G401.6 (cell line): ENCODE measurements at regions not wholly inside any gene's neighbourhood (a gene's known extent, or its start where the extent isn't known, plus 50 kb on each side); places are given as distances from the start of the nearest gene placed in this dataset.

Experiments
- FAIRE-seq: peaks from 2 replicates; lab custom pipeline; 2012; peaks lifted over from hg19 to GRCh38; lab: Jason Lieb, UNC

DNA sequence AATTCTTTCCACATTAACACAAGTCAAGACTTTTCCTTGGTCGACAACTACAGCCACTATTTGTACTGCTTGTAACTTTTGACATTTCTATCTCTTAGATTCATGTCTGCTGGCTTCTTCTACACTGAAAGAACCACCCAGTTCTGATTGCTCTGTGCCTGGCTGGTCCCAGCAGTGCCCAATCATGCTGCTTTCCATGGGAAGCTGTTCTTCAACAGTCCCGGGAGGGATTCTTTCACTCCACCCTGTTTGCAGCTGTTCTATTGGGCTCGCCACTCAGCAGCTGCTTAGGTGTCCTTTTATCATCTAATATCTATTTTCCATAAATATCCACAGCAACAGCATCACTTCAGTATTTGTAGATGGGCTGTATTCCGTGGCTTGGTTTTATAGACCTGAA is 471.1 kb upstream of the SMIM21 start:
- no peak for FAIRE-seq

DNA sequence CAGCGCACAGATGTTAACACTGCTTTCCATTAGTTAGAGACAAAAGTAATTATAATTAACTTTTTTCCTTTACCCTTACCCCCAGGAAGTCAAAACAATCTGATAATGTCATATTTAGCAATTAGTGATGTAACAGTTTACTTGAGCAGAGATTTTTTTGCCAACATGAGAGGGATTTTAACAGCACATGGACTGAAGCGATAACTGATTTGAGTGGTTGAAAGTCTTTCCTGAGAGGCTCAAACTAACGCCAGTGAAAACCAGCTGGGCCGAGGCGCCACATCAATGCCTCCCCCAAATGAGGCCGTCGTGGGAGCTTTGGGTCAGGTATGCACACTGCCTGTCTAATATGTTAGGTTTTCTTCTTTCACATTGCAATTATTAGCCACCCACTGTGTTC is 469.9 kb upstream of the SMIM21 start:
- FAIRE-seq = no peak

DNA sequence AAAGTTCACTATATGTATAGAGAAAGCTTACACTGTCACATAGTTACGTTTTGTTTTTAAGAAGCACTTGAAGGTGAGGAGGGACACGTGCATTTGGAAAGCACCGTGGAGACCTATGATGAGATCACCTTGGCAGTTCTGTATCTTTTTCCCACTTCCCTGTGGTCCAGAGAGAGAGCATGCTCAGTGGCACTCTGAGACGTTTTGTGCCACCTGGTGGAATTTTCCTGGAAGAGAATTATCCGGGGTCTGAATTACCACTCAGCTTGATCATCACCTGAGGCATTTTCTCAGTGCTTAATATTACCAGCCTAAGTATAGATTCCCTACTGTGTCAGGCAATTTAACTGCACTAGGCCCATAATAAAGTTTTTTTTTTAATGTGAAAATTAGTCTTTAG is 469.4 kb upstream of the SMIM21 start:
- no peak for FAIRE-seq

DNA sequence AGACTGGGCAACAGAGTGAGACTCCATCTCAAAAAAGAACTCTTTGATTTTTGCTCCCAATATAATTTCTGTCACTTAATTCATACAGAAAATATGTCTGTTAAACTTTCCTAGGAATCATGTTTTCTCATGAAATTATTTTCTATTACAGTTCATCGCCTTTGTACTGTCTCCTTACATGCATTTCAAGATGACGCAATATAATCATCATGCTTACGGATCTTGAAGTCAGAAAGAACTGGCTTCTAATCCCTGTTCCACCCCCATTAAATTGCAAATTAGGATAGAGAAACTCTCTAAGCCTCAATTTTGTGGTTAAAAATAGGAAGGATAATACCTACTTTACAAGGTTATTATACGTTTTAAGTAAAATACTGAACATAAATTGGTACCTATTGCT is 467.6 kb upstream of the SMIM21 start:
- no peak for FAIRE-seq

DNA sequence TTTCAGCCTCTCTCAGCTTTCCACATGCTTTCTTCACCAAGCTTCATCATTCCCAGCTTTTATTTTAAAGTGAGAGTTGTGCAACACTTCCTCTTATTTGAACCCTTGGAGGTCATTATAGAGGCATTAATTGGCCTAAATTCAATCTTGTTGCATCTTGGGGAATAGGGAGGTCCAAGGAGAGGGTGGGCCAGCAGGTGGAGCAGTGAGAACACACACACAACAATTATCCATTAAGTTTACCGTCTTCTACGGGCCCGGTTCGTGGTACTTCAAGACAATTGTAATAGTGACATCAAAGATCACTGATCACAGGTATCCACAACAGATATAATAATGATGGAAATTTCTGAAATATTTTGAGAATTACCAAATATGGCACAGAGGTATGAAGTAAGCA is 457.2 kb upstream of the SMIM21 start:
- FAIRE-seq = no peak

DNA sequence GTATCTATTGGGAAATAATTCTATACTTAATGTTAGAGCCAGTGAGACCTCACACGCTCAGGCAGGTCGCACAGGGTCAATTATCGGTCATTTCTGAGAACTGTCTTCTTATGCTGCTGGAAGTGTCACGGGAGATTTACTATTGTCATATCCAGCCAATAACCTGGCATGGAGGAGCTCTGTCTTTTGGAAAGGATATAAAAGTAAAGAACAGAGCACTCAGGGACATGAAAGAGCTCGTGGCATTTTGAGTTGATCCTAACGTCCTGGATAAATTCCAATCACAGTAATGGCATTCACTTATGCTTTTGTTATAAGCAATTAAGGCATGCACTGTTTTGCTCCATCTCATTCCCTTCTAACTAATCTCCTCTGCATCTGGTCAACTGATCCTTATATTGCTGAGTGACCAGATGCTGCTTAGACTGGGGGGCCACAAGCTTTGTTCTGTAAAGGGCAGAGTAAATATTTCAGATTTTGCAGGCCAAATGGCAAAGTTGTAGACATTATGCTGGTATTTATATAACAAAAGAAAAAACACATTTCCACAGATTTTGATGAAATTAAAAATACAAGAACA is 453.5 kb upstream of the SMIM21 start:
- no peak for FAIRE-seq

DNA sequence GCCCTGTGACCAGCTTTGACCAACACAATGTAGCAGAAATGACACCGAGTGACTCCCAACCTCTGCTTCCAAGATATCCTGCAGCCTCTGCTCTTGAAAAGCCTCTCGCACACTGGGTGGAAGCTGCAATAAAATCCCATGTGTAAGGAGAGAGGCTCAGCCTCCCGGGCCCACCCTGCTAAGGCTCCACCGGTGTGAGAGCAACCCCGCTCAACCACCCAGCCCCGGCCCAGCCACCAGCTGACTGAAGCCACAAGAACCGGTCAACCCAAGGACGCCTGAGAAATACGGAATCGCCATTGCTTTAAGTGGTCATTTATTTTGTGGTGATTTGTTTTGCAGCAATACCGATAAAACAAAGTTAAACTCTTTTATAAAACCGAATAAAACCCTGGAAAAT is 452.8 kb upstream of the SMIM21 start:
- no peak for FAIRE-seq

DNA sequence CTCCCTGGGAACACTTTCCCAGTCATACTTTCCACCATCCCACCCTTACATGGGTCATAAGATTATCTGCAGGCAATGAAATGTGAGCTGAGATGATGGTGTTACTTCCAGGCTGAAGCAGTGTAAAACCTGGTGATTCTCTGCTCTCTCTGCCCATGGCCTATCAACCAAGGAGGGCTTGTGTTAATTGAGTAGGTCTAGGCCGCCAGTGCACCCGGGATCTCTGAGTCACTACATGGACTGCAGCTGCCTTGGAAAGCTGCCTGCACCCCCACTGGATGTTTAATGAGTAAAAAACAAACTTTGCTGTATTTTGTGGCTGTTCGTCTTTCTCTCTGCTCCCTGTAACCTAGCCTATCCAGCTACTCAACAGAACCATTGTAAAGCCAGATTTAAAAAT is 451.7 kb upstream of the SMIM21 start:
- no peak for FAIRE-seq

DNA sequence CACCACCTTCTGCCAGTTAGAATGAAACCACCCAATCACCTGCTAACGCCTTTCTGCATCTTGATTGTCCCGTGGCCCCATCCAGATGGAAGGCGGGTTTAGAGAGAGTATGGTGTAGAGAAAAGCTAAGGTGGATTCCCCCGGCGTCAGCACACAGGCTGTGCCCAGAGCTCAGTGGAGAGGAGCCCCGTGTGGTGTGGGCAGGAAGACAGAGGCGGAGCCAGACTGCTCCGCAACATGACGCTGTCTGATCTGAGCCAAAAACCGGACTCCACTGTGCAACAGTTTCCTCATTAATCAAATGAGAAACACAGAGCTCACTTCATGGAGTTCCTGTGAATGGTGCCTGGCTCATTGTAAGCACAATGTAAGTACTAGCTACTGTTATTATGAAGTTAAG is 448.1 kb upstream of the SMIM21 start:
- FAIRE-seq = no peak

DNA sequence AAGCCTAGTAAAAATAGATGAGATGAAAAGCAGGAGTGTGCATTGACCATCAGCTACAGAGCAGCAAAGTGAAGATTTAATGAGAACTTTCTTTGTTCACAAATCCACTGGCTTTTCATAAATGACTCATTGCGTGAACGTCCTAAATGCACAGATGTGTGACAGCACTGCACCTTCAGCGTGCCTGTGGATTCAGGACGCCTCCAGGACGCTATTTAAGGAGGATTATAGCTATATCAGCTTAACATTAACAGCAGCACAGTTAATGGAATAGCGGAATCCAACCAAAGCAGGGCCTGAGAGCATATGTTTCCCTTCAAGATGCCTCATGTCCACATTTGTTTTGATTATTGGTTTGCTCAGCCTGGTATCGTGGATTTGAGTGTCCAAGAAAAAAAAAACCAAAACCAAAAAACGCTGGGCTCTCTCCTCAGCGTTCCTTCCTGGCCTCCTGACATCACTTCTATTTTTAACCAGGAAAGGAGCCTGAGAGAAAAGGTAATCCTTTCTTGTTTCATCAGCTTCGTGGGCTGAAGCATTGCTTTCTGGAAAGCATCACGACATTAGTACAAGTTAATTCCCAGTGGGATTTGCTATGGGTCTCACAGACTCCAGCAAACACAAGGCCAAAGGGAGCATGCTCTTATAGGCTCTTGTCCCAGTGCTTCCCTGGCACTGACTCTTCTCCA is 447.0 kb upstream of the SMIM21 start:
- FAIRE-seq = no peak

DNA sequence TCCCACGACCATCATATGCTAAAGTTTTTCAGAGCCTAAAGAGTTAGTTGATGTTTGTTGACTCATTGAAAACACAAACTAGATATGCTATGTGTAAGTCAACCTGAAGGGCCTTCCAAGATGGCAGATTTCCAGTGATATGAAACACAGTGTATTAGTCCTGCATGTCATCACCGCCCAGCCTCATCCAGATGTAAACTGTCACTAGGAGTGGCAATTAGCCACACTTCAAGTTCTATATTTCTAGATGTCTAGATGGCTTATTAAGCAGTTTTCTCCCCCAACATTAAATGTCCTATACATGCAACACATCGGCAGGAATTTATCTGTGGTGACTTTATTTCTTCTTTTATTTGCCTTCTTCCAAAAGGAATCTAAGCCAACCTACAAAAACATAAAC is 444.1 kb upstream of the SMIM21 start:
- no peak for FAIRE-seq

DNA sequence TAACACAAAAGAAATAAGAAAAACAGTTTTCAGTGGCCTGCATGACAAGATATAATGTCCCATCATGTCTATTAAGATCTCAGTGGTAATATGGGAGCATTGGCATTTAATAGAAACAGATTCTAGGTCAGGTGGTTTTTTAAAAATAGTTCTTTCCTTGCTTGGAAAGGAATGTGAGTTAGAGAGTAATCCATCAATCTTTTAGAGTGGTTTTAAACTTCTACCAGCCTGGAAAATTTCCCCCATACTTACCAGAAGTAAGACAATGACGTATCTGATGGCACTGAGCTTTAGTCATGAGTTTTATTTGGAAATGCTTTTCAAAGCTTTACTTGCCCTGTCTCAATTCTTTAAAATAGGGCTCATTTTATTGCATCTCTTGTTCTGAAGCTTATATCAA is 441.7 kb upstream of the SMIM21 start:
- FAIRE-seq = no peak

DNA sequence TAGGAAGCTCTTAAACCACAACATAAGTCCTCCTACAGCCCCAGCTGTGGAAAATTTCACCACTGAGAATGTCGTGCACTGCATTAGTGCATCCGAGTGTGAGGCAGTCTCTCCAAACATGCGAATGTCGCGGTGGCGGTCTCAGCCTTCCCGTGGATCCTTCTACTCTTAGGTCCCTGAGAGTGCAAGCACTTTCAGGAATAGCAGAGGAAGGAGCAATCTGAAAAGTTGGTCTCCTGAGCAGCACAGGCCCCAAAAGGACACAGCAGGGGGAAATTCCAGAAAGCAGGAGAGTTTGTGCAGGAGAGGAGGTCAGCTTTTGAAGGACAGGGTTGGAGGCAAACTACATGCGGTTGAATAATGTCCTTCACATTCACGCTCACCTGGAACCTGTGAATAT is 440.5 kb upstream of the SMIM21 start:
- FAIRE-seq = no peak

DNA sequence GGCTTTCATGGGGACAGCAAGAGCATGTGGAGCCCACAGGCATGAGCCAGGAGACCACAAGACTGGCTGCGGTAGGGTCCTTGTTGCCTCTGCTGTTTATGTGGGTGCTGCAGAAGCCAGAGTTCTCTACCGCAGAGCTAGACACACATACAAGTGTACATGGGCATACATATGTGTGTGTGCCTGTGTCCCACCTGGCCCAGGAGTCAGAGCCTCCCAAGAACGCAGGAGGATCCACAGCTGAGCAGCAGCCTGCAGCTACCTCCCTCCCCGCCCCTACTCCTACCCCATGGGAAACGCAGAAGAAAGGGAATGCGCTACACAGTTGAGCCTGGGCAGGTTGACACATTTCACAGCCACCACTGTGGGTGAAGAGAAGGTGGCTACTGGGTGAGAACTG is 438.1 kb upstream of the SMIM21 start:
- FAIRE-seq = no peak

DNA sequence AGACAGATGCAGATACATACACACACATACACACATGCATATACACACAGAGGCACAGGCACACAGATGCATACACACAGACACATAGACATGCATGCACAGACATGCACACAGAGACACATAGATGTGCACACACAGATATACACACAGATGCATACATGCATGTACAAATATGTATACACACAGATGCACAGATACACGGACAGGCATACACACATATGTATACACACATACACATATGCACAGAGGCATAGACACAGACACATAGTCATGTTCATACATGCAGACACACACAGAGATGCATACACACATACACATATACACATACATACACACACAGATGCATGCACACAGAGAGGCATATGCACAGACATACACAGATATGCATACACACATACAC is 437.3 kb upstream of the SMIM21 start:
- FAIRE-seq = no peak

DNA sequence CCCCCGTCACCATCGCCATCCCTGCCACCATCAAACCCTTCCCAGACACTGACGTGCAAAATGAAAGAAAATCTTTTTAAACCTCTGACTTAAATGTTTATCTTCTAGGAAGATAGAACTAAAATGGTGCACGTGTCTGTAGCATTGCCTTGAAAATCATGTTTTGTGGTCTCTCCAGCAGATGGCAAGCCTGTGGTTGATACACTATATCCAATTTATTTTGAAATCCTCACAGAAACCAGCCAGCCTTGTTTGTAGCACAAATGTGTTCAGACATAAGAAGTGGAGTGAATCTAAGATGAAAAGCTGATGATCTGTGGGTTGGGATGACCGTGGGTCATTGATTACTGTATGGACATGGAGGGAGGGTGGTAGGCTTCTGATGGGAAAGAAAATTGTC is 436.2 kb upstream of the SMIM21 start:
- FAIRE-seq = no peak

DNA sequence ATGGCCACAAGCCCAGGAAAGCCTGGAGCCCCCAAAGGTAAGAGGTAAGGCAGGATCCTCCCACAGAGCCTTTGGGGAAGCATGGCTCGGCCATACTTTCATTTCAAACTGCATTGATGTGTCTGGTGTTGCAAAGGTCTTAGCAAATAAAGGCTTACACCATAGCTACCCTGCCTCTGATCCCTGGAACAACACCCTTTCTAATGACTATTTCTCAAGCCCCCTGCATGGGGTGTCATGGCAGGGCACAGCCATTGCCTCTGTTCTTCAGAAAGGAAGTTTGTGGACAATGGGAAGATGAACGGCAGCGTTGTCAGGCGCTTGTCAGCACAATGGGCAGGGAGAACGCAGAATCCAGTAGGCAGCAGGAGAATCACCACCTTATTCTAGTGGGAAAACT is 435.0 kb upstream of the SMIM21 start:
- FAIRE-seq = no peak

DNA sequence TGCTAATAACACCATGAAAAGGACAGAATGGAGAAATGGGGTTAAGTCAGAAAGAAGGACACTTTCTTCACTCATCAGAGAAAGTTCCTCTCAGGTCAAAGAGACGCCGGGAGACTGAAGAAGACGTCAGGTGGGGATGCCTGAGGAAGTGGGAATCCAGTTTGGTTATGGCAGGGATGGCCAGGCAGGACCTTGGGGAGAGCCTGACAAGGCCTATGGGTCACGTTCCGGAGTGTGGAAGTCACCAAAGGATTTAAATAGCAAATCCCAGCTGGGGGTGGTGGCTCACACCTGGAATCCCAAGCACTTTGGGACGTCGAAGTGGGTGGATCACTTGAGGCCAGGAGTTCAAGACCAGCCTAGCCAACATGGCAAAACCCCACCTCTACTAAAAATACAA is 432.7 kb upstream of the SMIM21 start:
- no peak for FAIRE-seq

DNA sequence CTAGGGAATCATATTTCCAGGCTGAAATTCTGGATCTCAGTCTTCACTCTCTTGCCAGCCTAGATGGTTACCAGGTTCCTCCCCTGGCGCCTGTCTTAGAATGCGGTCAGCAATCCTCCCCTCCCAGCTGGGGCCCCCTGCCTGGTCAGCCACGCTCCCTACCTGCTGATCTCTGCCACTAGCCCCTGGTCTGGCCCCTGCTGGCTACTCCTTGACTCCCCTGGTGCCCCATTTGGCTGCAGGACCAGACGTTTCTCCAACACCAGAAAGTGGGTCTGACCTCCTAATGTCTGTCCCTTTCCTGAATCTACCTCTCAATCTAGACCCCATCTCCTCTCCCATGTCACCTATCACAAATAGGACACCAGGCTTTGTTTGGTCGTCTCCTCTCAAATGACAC is 432.0 kb upstream of the SMIM21 start:
- no peak for FAIRE-seq

DNA sequence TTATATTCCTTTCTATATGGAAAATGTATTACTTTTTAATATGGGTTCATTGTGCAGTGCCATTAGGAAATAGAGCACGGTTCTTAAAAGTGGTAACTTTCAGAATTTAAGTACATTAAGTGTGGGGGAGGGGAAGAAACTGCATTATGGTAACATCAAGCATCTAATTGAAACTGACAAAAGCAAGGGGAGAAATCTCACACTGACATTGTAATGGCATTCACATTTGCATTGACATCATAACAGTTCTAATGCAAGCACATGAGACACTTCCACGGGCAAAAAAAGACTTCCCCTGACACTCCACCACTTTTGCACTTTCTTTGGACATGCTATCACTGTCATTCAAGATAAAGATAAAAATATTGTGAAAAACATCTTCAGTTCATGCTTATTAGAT is 431.3 kb upstream of the SMIM21 start:
- FAIRE-seq = no peak

DNA sequence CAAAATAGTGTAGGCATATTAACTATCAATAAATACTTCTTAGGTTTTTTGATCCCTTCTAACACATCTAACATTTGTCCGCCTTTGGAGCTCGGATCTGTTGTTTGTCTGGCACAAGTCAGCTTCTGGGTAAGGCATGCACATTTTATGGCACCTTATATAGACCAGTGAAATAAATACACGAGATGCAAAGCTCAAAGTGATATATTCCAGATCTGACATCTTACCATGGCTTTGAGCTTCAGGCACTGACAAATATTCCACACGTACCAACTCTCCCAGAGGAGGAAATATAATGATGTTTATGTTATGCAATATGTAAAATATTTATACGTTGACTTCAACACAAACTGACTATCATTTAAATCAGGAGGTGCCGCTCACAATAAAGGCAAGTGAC is 430.1 kb upstream of the SMIM21 start:
- FAIRE-seq = no peak

DNA sequence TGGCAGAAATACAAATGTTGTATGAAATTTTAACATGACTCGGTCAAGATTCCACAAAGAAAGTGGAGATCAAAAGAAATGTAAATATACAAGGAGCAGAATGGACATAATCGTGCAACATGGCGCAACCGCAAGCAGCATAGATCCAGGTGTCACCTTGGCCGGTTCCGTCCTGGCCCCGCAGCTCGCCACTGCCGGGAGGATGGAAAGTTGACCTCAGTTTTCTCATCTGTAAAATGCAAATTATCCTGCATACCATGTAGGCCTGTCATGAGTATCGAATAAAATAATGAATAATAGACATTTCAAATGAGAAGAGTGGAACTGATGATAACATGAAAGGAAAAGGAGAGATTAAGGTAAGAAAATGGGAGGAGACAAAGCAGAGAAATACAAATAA is 427.3 kb upstream of the SMIM21 start:
- no peak for FAIRE-seq

DNA sequence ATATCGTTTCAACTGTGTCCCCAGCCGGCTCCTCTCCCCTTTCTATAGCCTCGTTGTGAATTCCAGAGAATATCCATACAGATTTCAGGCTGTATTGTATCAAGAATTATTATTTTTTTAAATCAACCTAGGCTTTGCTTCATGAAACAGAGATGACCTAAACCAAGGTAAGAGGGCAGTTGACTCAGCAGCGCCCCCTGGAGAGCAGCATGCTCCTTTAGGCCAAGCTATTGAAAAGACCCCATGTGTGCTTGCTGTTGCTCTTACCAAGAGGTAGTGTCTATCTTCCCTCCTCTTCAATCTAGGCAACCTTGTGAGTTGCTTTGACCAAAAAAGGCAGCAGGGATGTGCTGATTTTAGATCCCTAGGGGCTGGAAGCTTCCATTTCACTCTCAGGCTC is 426.7 kb upstream of the SMIM21 start:
- FAIRE-seq = no peak

DNA sequence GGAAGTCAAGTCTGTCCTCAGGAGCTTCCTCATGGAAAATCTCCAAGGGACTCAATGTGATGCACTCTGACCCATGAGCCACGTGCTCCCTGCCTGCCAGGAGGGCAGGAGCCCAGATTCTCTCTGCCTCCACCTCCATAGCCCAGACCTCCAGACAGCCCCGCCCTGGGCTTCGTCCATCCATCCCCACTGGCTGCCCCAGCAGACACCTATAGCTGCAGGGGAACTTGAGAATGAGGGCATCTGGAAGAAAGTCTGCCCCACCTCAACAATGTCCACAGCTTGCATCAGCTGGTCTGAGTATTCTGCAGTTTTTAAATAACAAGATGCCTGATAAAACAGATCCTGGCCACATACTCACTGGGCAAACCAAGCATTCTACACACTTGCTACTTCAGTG is 418.8 kb upstream of the SMIM21 start:
- no peak for FAIRE-seq

DNA sequence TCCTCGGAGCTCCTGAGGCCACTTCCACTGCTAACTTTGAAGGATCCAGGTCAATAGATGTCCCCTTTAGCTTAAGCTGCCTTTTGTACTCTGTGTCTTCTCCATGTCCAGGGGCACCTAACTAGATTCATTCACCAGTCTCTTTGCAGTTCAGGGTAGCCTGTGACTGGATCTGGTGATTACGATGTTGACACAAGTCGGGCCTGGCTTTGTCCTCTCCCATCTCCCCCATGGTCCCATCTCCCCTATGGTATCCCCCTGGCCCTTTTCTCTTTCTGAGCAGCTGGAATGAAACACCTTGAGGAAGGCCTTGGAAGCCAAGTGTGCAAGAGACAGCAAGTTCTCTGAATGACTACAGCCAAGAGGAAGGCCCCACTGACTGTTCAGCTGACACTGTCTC is 417.9 kb upstream of the SMIM21 start:
- no peak for FAIRE-seq
